ENCODE measurements at regions not wholly inside any gene's neighbourhood (a gene's known extent, or its start where the extent isn't known, plus 50 kb on each side); places are given as distances from the start of the nearest gene placed in this dataset.

- TF ChIP-seq CTCF (IDR thresholded peaks at IDR 0.05), result no peak
- no peak for TF ChIP-seq POLR2AphosphoS5 (IDR thresholded peaks at IDR 0.05)
- TF ChIP-seq POLR2A (IDR thresholded peaks at IDR 0.05), result no peak
Observed at GRCh38 chr11:44389963-44390605, 80.1 kb upstream of the ALX4 start.

All from stomach (tissue), 4 donors.